Tibial nerve (tissue), 4 donors: ENCODE measurements at regions not wholly inside any gene's neighbourhood (a gene's known extent, or its start where the extent isn't known, plus 50 kb on each side); places are given as distances from the start of the nearest gene placed in this dataset.

Source experiments
- DNase-seq, 2 donors: peaks; one replicate each; pipeline ENCODE4 v3.0.0-alpha.2; 2019; ENCODE audit warnings: low spot score in 2 of 2
- H3K27ac ChIP-seq, 4 donors: fragments of 200-600 bp; sonication (generic) in 3 of 4; one replicate each; pipeline ENCODE4 v1.5.1; 2017 to 2019; ENCODE audit warnings: mild to moderate bottlenecking in 1 of 4
- H3K27me3 ChIP-seq, 2 donors: fragments of 200-600 bp; sonication (generic) in 1 of 2; one replicate each; pipeline versions ENCODE4 v1.5.1 to v1.6.0; 2017 to 2019
- H3K36me3 ChIP-seq, 3 donors: fragments of 200-600 bp; sonication (generic); one replicate each; pipeline ENCODE4 v1.5.1; 2018 to 2019
- H3K4me1 ChIP-seq, 4 donors: fragments of 200-600 bp; sonication (generic) in 3 of 4; one replicate each; pipeline ENCODE4 v1.5.1; 2017 to 2019
- H3K4me3 ChIP-seq, 4 donors: fragments of 200-600 bp; sonication (generic) in 3 of 4; one replicate each; pipeline ENCODE4 v1.5.1; 2017 to 2019; ENCODE audit warnings: mild to moderate bottlenecking in 1 of 4, moderate library complexity in 1 of 4
- H3K9me3 ChIP-seq, 4 donors: fragments of 200-600 bp; sonication (generic) in 3 of 4; one replicate each; pipeline ENCODE4 v1.5.1; 2017 to 2019
- EP300 ChIP-seq, 2 donors: sonication (generic); formaldehyde crosslinking; IDR thresholded peaks; one replicate each; pipeline ENCODE4 v1.6.1; 2017; ENCODE audit warnings: antibody characterized with exemption in 2 of 2, mild to moderate bottlenecking in 1 of 2
- POLR2A ChIP-seq, 2 donors: fragments of 450-650 bp; IDR thresholded peaks; one replicate each; pipeline ENCODE4 v1.6.1; 2017; ENCODE audit warnings: antibody characterized with exemption in 2 of 2, mild to moderate bottlenecking in 2 of 2, moderate library complexity in 2 of 2
- whole genome bisulfite sequencing, 2 donors: methylation state at CpG; one replicate each; pipeline ENCODE4 v1.1.5; 2018; 5-methylcytosine and 5-hydroxymethylcytosine counted together
- TF ChIP-seq, protein P1 (sequence below), 5 experiments: fragments of 200-600 bp in 3 of 5; fragments of 450-650 bp in 2 of 5; sonication (generic) in 3 of 5; IDR thresholded peaks; one replicate each; pipeline ENCODE4 v1.5.1; 2016 to 2019; ENCODE audit warnings: antibody characterized with exemption in 5 of 5, mild to moderate bottlenecking in 3 of 5, moderate library complexity in 2 of 5

DNA sequence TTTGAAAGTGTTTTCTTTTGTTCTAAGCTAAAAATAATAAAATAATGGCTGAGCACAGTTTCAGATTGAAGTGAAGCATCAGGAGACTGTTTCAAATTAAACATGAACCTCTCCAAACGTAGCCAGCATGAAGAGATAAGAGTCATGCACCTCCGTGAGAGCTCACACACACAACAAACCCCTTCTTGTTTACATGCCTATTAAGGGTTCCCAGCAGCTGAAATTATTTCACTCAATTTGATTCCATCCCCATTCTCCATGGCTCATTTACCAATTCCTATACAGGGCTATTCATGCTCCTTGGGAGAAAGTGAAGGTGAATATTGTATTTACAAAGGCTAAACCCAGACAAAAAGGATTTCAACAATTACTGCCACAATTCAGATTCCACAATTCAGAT lies 954.1 kb upstream of the INTU start:
- H3K27me3 ChIP-seq = no peaks in the 10 kb centered on the region
- no peaks in the 10 kb centered on the region for H3K36me3 ChIP-seq
- WGBS, 2 donors = 50 to 68% methylated on average over 2 of the region's 2 CpGs
- H3K4me3 ChIP-seq = no peak overlapping the region
- no peak overlapping the region for H3K27ac ChIP-seq
- no peak for TF ChIP-seq POLR2A (IDR thresholded peaks at IDR 0.05)
- TF ChIP-seq, protein P1, sequence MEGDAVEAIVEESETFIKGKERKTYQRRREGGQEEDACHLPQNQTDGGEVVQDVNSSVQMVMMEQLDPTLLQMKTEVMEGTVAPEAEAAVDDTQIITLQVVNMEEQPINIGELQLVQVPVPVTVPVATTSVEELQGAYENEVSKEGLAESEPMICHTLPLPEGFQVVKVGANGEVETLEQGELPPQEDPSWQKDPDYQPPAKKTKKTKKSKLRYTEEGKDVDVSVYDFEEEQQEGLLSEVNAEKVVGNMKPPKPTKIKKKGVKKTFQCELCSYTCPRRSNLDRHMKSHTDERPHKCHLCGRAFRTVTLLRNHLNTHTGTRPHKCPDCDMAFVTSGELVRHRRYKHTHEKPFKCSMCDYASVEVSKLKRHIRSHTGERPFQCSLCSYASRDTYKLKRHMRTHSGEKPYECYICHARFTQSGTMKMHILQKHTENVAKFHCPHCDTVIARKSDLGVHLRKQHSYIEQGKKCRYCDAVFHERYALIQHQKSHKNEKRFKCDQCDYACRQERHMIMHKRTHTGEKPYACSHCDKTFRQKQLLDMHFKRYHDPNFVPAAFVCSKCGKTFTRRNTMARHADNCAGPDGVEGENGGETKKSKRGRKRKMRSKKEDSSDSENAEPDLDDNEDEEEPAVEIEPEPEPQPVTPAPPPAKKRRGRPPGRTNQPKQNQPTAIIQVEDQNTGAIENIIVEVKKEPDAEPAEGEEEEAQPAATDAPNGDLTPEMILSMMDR (IDR thresholded peaks at IDR 0.05) = no peak
- no peak for DNase-seq
- H3K9me3 ChIP-seq = no peaks in the 10 kb centered on the region
- no peaks in the 10 kb centered on the region for H3K4me1 ChIP-seq

DNA sequence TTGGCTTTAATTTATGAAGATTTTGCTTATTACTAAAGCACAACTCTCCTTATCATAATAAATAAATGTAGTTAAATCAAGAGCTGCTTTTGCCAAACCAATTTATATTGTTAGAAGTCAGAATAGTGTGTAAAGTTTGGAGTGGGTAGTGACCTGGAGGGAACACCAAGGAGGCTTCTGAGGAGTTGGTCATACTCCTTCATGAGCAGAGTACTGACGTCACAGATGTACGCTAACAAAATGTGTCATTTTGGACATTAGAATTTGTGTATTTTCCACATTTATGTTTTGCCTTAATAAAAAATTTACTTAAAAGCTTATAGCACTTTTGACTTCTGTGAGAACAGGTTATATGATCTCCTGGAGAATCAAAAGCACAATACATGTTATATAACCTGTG lies 953.5 kb upstream of the INTU start:
- no peaks in the 10 kb centered on the region for H3K27me3 ChIP-seq
- 64 to 79% methylated on average over 2 of the region's 2 CpGs for WGBS, 2 donors
- no peak for TF ChIP-seq POLR2A (IDR thresholded peaks at IDR 0.05)
- TF ChIP-seq, protein P1 (IDR thresholded peaks at IDR 0.05) = no peak

DNA sequence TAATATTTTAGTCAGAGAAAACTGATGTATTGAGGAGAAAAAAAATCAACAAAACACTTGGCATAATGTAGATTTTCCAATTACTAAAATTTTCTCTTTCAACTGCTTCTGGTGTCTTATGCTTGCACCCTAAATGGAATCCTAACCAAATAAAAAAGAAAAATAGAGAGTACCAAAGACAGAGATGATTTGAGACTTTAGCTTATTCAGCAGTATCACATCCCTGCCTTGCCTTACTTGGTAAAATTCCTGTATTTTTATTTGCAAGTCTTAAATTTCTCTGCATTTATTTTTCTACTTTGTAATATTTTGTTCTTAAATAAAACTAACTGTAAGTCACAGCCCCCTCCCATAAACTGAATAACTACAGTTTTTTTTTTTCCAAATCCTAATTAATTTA lies 950.5 kb upstream of the INTU start:
- H3K36me3 ChIP-seq = no peaks in the 10 kb centered on the region
- no peaks in the 10 kb centered on the region for H3K4me1 ChIP-seq
- H3K27ac ChIP-seq = no peak overlapping the region
- no peaks in the 10 kb centered on the region for H3K9me3 ChIP-seq
- H3K27me3 ChIP-seq = no peaks in the 10 kb centered on the region
- no peak overlapping the region for H3K4me3 ChIP-seq
- TF ChIP-seq POLR2A (IDR thresholded peaks at IDR 0.05) = no peak
- no peak for TF ChIP-seq EP300 (IDR thresholded peaks at IDR 0.05)
- TF ChIP-seq, protein P1 (IDR thresholded peaks at IDR 0.05) = no peak
- no peak for DNase-seq

More for the DNA sequence above, 953.5 kb upstream of the INTU start:
- Histone ChIP-seq H3K4me3 (no peak overlapping the region), H3K27ac (no peak overlapping the region), H3K9me3 (no peaks in the 10 kb centered on the region), H3K36me3 (no peaks in the 10 kb centered on the region), H3K4me1 (no peaks in the 10 kb centered on the region)
- no peak for DNase-seq

DNA sequence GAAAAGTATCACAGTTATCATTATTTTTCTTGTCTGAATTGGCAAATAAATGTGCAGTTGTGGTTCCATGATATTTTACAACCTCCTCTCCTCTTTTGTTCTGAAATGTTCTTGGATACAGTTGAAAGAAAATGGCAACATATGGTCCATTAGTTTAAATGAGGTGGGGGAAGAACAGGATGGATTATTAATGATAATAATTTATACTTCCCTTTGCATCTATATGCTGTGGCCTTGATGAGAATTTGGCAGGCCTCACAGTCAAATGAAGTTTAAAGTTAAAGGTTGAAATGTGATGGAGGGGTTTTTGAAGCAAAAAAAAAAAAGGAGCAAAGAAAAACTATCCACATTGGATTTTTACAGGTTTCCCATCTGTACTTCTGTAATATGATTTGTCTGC lies 946.3 kb upstream of the INTU start:
- no peak for DNase-seq

DNA sequence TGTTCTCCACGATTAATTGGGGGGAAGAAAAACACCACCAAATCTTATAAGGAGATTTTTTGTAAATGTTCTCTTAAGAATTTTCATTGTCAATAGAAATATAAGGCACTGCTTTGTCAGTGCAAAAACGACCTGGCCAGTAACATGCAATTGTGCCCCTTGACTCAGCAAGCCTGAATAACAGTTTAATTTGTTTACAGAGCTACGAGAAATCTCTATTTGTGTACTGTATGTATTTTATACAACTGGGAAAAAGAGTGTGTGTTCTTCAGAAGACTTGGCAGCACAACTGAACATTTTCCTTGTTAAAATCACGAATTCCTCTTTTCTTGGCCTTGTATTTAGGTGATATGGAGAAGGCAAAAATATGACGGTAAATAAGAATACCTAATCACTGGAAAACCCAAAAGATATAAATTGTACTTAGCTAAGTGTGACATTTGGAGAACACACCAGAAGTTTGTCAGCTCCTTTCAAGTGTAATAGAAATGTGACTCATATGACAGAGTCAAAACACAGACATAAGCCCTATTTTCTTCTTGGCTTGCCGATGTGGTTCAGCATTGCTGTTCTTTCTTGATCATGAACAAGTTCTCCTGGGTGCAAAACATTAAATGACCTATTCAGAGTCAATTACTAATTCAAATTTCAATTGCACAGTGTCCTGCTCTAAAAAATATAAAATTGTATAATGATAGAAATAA lies 945.0 kb upstream of the INTU start:
- Histone ChIP-seq H3K36me3 (no peaks in the 10 kb centered on the region), H3K4me1 (no peaks in the 10 kb centered on the region), H3K4me3 (no peak overlapping the region), H3K27me3 (no peaks in the 10 kb centered on the region), H3K9me3 (no peaks in the 10 kb centered on the region), H3K27ac (no peak overlapping the region)
- 21 to 26% methylated on average over 6 of the region's 6 CpGs for WGBS, 2 donors
- DNase-seq = no peak
- TF ChIP-seq EP300 (IDR thresholded peaks at IDR 0.05) = no peak
- TF ChIP-seq, protein P1 (IDR thresholded peaks at IDR 0.05) = no peak
- TF ChIP-seq POLR2A (IDR thresholded peaks at IDR 0.05) = no peak

More for the DNA sequence above, 946.3 kb upstream of the INTU start:
- H3K27ac ChIP-seq = no peak overlapping the region
- TF ChIP-seq POLR2A (IDR thresholded peaks at IDR 0.05) = no peak
- TF ChIP-seq, protein P1 (IDR thresholded peaks at IDR 0.05) = no peak
- no peak for TF ChIP-seq EP300 (IDR thresholded peaks at IDR 0.05)
- H3K4me1 ChIP-seq = no peaks in the 10 kb centered on the region
- H3K36me3 ChIP-seq = no peaks in the 10 kb centered on the region
- H3K9me3 ChIP-seq = no peaks in the 10 kb centered on the region
- H3K4me3 ChIP-seq = no peak overlapping the region
- H3K27me3 ChIP-seq = no peaks in the 10 kb centered on the region
